ENCODE measurements at regions not wholly inside any gene's neighbourhood (a gene's known extent, or its start where the extent isn't known, plus 50 kb on each side); places are given as distances from the start of the nearest gene placed in this dataset.

GRCh38 chr14:42130815-42131214 is 524.1 kb downstream of the LRFN5 start:
- Histone ChIP-seq H3F3A (ENCODE audit: low read length, unreplicated experiment) (no peaks in the 10 kb centered on the region), H3K9me3 (ENCODE audit: low read length) (no peaks in the 10 kb centered on the region), H3K4me2 (ENCODE audit: low read length) (0 out of 2 replicates have a peak overlapping the region, but pooled peaks have one; percentile 9), H3K27me3 (ENCODE audit: low read length) (no peaks in the 10 kb centered on the region), H3K27ac (ENCODE audit: low read length) (no peak overlapping the region), H3K79me2 (ENCODE audit: low read length) (no peaks in the 10 kb centered on the region), H3K4me3 (ENCODE audit: low read length) (no peak overlapping the region), H4K20me1 (ENCODE audit: low read length) (no peaks in the 10 kb centered on the region), H2AFZ (ENCODE audit: low read length) (no peak overlapping the region), H3K4me1 (ENCODE audit: insufficient read depth, low read length) (peaks cover 5% of the 10 kb centered on the region), H3K36me3 (ENCODE audit: low read depth, low read length) (no peaks in the 10 kb centered on the region), H3K9me2 (replicated peaks; ENCODE audit: low read length) (no peaks in the 10 kb centered on the region), H3K9ac (ENCODE audit: low read length) (no peak overlapping the region)
- ATAC-seq (no peak), DNase-seq (peak; percentile 44)
- no peak for TF ChIP-seq EZH2 (IDR thresholded peaks at IDR 0.05; ENCODE audit: low read length, unreplicated experiment)
- TF ChIP-seq CTCF (conservative IDR thresholded peaks at IDR 0.05; ENCODE audit: low read depth, low read length), result no peak
- TF ChIP-seq EZH2phosphoT487 (IDR thresholded peaks at IDR 0.05; ENCODE audit: borderline replicate concordance, low read length), result no peak
- intact Hi-C loops (cut with micrococcal nuclease), result no loop called here
- CTCF ChIA-PET, result no interaction called here
- BruUV-seq (replicated peaks), result no TSS peak
- POLR2A ChIA-PET (ENCODE audit: unreplicated experiment), result no interaction called here

DNA sequence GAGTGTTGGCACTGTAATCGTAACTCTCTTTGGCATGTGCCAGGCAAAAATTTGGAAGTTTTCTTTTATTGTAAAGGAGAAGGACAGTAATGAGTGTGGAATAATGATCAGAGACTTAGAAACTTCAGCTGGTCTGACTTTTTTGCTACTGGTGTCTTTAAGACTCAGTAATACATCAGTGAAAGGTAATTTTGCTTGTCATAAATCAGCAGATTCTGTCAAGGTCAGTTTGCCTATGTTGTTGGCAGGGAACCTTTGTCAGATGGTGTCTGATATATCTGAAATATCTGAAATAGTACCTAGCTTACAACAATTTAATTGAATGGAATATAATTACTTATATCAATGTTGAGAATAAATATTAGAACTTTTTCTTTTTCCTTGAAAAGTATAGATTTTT is 516.9 kb downstream of the LRFN5 start:
- H4K20me1 ChIP-seq (ENCODE audit: low read length), result no peaks in the 10 kb centered on the region
- ATAC-seq, result no peak
- no peaks in the 10 kb centered on the region for H3K9me2 ChIP-seq (replicated peaks; ENCODE audit: low read length)
- BruUV-seq (replicated peaks), result no TSS peak
- no peaks in the 10 kb centered on the region for H3K36me3 ChIP-seq (ENCODE audit: low read depth, low read length)
- no peak overlapping the region for H2AFZ ChIP-seq (ENCODE audit: low read length)
- ChIA-PET POLR2A (ENCODE audit: unreplicated experiment) (no interaction called here), CTCF (no interaction called here)
- no peak for TF ChIP-seq EZH2 (IDR thresholded peaks at IDR 0.05; ENCODE audit: low read length, unreplicated experiment)
- TF ChIP-seq EZH2phosphoT487 (IDR thresholded peaks at IDR 0.05; ENCODE audit: borderline replicate concordance, low read length), result no peak
- no peak for TF ChIP-seq CTCF (conservative IDR thresholded peaks at IDR 0.05; ENCODE audit: low read depth, low read length)
- H3F3A ChIP-seq (ENCODE audit: low read length, unreplicated experiment), result no peaks in the 10 kb centered on the region
- H3K27ac ChIP-seq (ENCODE audit: low read length), result no peak overlapping the region
- no peaks in the 10 kb centered on the region for H3K27me3 ChIP-seq (ENCODE audit: low read length)
- DNase-seq, result no peak
- no peaks in the 10 kb centered on the region for H3K9me3 ChIP-seq (ENCODE audit: low read length)
- intact Hi-C loops (cut with micrococcal nuclease), result no loop called here
- H3K79me2 ChIP-seq (ENCODE audit: low read length), result no peaks in the 10 kb centered on the region
- H3K4me1 ChIP-seq (ENCODE audit: insufficient read depth, low read length), result no peaks in the 10 kb centered on the region
- H3K9ac ChIP-seq (ENCODE audit: low read length), result no peak overlapping the region
- H3K4me3 ChIP-seq (ENCODE audit: low read length), result no peak overlapping the region
- H3K4me2 ChIP-seq (ENCODE audit: low read length), result no peak overlapping the region

GRCh38 chr14:42113358-42114069 is 506.8 kb downstream of the LRFN5 start:
- ATAC-seq, result no peak
- POLR2A ChIA-PET (ENCODE audit: unreplicated experiment), result no interaction called here
- no peak overlapping the region for H3K4me2 ChIP-seq (ENCODE audit: low read length)
- DNase-seq, result no peak
- no peaks in the 10 kb centered on the region for H3K79me2 ChIP-seq (ENCODE audit: low read length)
- no TSS peak for BruUV-seq (replicated peaks)
- H3K9ac ChIP-seq (ENCODE audit: low read length), result no peak overlapping the region
- CTCF ChIA-PET, result no interaction called here
- H3K4me3 ChIP-seq (ENCODE audit: low read length), result no peak overlapping the region
- intact Hi-C loops (cut with micrococcal nuclease), result loop anchor here (5.0 to 10.0 kb wide), 4 partner anchors 186 to 1681 kb away; no protein-coding TSS in a partner anchor
- TF ChIP-seq CTCF (conservative IDR thresholded peaks at IDR 0.05; ENCODE audit: low read depth, low read length), result no peak
- no peak for TF ChIP-seq EZH2 (IDR thresholded peaks at IDR 0.05; ENCODE audit: low read length, unreplicated experiment)
- no peak for TF ChIP-seq EZH2phosphoT487 (IDR thresholded peaks at IDR 0.05; ENCODE audit: borderline replicate concordance, low read length)
- H3K9me2 ChIP-seq (replicated peaks; ENCODE audit: low read length), result no peaks in the 10 kb centered on the region
- no peaks in the 10 kb centered on the region for H3F3A ChIP-seq (ENCODE audit: low read length, unreplicated experiment)
- H3K36me3 ChIP-seq (ENCODE audit: low read depth, low read length), result no peaks in the 10 kb centered on the region
- H3K27me3 ChIP-seq (ENCODE audit: low read length), result no peaks in the 10 kb centered on the region
- H3K4me1 ChIP-seq (ENCODE audit: insufficient read depth, low read length), result peaks cover 17% of the 10 kb centered on the region
- H3K27ac ChIP-seq (ENCODE audit: low read length), result no peak overlapping the region
- 0 out of 2 replicates have a peak, but pooled peaks cover 5% of the 10 kb centered on the region for H3K9me3 ChIP-seq (ENCODE audit: low read length)
- no peak overlapping the region for H2AFZ ChIP-seq (ENCODE audit: low read length)
- H4K20me1 ChIP-seq (ENCODE audit: low read length), result no peaks in the 10 kb centered on the region

All from PC-3 (cell line).